ENCODE measurements at regions not wholly inside any gene's neighbourhood (a gene's known extent, or its start where the extent isn't known, plus 50 kb on each side); places are given as distances from the start of the nearest gene placed in this dataset.
A peak's percentile ranks its signal among the peaks of the same experiment; 100 is the strongest.
"Not testable (repeated sequence)": the region's sequence is repeated elsewhere in the genome, so short reads cannot be mapped to it uniquely, and the experiment has no call there.

- DNase-seq: no peak
These were observed 149.5 kb upstream of the EPHA3 start for GRCh38 chr3:88957711-88958439.

DNA sequence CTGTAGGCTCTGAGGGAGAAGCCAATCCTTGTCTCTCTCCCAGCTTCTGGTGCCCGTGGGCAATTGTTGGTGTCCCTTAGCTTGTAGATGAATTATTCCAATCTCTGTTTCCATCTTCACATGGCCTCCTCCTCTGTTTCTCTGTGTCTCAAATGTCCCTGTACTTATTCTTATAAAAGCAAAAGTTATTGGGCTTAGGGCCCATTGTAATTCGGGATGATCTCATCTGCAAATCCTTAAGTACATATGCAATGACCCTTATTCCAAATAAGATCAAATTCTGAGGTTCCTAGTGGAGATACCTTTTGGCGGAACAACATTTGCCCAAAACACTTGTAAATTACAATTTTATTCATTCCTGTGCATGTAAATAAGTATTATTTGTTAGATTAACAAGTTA lies 147.4 kb upstream of the EPHA3 start:
- no peak for DNase-seq

- no peak for DNase-seq
These were observed 144.4 kb upstream of the EPHA3 start for GRCh38 chr3:88963003-88963402.

DNA sequence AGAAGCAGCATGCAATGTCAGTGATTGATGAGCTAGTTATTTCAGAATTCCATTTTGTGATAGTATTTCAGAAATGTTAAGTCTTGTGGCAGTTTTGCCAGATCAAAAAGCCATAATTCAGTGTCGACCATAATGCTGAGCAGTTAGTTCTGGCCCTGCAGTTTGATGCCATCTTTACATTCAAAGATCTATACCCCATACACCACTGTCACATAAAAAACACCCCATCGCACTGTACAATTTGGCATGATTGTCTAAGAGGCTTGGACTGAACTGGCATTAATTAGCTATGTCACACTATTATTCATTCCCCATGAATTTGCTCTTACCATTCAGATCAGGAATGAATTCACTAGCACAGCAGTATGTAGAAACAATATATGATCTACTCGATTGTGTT lies 127.7 kb upstream of the EPHA3 start:
- no peak for DNase-seq

DNA sequence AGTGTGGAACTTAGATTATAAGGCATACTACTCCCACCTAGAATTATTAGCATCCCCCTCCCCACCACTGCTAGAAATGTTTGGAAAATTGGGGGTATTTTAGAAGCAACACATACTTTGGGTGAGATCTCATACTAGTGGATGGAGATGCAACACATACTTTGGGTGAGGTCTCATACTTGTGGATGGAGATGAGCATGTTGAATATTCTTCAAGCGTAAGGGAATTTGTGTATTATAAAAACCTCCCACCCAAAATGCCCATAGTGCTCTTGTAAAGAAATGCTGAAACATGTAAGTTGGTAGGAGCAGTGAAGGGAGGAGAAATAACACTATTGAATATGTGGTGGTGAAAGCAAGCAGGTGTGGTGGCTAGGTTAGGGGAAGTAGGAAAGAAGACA lies 124.0 kb upstream of the EPHA3 start:
- DNase-seq: no peak

GRCh38 chr3:88984256-88984655 lies 123.2 kb upstream of the EPHA3 start:
- DNase-seq: no peak

GRCh38 chr3:88984832-88985231 lies 122.6 kb upstream of the EPHA3 start:
- DNase-seq: no peak

DNA sequence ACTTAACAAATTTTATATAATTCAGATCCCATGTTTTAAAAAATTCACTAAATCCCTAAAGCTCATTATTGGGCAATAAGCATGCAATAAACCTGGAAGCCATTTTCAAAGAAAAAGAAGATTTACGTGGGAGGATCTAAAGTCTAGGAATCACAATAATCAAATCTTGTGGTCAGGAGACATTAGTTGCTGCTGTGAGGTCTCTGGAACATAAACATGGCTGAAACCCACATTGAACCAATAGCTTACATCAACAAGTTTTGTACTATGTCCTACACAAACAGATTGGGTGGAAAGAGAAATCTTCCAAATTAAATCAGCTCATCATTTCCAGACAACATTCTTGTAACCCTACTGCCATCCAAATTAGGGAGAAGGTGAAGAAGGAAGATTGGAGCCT lies 121.9 kb upstream of the EPHA3 start:
- no peak for DNase-seq

DNA sequence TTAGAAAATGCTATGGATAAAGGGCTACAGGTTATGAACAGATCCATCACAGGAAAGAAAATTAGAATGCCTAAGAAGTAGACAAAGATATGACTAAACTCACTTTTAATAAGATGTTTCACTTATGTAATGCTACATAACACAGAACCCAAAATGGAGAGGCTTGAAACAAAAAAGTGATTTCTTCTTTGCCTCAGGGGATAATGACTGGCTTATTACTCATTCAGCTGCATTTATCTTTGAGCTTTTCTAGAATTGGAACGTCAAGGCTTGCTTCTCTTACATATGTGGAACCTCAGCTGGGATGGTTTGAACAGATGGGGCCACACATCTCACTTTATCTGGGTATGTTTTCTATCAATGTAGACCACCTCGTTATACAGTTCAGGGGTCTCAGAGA lies 120.6 kb upstream of the EPHA3 start:
- DNase-seq: no peak

DNA sequence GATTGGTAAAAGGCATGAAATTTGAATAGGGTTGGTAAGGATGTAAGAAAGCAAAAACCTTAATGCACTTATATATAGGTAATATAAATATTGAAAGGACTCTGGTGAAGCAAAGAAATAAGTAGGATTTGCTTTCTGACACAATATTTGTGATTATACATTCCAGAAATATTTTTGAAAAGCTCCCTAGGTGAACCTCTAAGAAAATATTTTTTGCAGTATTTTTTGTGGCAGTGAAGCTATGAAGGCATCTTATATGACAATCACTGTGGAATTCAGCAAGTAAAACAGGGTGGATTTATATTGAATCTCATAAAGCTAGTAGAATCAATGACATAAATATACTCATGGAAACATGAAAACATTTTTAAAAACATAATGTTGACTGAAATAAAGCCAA lies 119.6 kb upstream of the EPHA3 start:
- DNase-seq: no peak

- no peak for DNase-seq
These were observed 118.5 kb upstream of the EPHA3 start for GRCh38 chr3:88988906-88989305.

DNA sequence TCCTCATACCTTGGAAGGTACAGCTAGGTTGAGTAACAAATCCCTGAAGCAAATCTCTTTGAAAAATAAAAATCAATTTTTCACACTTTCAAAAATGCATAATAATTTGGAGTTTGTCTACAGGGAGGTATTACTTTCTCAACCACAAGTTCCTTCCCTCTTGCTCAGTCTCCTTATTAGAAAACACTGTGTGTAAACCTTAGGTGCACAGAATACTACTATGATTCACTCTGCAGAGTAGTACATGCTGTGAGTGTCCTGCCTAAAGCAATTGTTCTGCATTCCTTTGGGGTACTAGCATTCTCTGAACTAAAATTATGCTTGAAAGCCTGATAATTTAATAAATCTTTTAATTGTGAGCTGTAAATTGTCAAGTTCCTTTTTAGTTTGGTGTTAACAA lies 115.9 kb upstream of the EPHA3 start:
- DNase-seq: no peak

- no peak for DNase-seq
These were observed 110.7 kb upstream of the EPHA3 start for GRCh38 chr3:88996691-88997090.

DNA sequence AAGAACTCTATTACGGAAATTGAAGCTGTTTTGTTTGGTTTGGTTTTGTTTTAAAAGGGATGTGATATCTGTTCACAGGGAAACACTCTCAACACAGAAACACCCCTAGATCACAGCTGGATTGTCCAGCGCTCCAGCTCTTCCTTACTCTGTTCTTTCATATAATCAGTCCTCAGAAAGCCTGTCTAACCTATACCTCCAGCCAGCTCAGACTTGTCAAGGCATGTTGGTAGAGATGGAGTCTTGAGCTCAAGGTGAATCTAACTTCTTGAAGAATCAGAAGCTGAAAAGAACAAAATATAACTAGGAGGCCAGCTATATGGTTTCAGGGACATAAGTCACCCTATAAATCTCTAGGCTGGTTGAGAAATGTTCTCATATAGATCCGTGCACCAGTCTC lies 110.2 kb upstream of the EPHA3 start:
- DNase-seq: peak; percentile 3

DNA sequence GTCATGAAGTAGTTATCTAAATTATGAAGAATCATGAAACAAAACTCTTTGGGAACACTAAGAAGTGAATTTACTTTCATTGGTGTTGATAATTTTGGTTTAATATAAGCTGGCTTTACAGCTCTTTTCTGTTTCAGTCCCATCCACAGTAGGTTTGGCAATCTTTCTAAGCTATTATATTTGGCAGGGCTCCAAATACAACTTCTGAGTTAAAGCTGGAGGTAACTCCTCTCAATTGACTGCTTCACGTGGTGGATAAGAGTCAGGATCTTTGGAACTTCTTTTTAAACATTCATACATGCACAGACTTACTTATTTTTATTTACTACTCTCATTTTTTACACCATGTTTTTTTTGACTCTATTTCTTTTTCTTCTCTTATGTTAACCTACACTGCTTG lies 106.5 kb upstream of the EPHA3 start:
- peak; percentile 2 for DNase-seq

- DNase-seq: no peak
These were observed 105.2 kb upstream of the EPHA3 start for GRCh38 chr3:89002191-89002590.

- DNase-seq: no peak
These were observed 93.9 kb upstream of the EPHA3 start for GRCh38 chr3:89013536-89013935.

DNA sequence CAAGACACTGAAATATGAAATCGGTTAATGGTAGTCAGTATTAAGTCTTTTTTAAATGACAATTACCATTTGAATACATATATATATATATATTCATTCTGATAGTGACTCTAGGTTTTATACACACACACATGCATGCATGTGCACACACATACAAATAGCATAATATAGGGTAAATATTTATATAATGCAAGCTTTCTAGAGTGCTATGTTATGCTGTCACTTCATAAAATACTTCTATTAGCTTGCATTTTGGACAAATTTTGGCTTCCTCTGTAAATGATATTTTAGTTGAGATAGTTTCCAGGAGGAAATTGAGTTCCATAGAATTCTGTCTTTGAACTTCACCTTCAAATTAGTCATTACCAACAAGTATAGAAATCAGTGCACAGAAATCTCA lies 89.9 kb upstream of the EPHA3 start:
- DNase-seq: no peak

- peak; percentile 34 for DNase-seq
These were observed 82.2 kb upstream of the EPHA3 start for GRCh38 chr3:89025185-89025584.

- DNase-seq: no peak
These were observed 74.9 kb upstream of the EPHA3 start for GRCh38 chr3:89032346-89033013.

GRCh38 chr3:89034723-89035122 lies 72.7 kb upstream of the EPHA3 start:
- DNase-seq: not testable (repeated sequence)

GRCh38 chr3:89038869-89039268 lies 68.6 kb upstream of the EPHA3 start:
- no peak for DNase-seq

DNA sequence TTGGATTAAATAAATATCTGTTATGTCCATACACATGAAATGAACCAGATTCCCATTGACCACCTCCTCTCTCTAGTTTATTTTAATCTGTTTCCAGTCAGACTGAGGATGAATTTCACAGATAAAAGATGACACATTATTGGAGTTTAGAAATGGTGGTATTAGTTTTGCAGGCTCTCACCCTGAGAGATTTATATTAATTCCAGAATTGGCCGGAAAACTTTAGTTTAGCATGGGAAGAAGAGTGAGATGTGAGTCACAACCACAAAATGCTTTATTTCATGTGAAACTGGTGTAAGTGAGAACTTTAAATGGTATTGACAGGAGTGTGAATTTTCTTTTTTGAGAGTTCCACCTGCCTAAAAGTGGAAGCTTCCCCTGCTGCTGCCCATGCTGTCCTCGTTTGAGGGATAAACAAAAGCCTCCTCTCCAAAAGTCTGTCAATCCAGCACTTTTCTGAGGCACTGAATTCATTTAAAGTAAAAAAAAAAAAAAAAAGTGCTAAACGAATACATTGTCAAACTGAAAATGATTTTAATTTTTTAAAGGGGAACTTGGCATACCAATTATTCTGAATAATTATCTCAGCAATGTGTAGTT lies 65.1 kb upstream of the EPHA3 start:
- no peak for DNase-seq
